Islet precursor cell (in vitro differentiated cells): ENCODE measurements at regions not wholly inside any gene's neighbourhood (a gene's known extent, or its start where the extent isn't known, plus 50 kb on each side); places are given as distances from the start of the nearest gene placed in this dataset.

ENCODE experiments used
- DNase-seq: peaks from one replicate; pipeline ENCODE4 v3.0.0-alpha.2; 2018

- no peak for DNase-seq
Measured at GRCh38 chr1:168875831-168876230, 146.8 kb upstream of the DPT start.

GRCh38 chr1:168876830-168877229 is 147.8 kb upstream of the DPT start:
- no peak for DNase-seq

- no peak for DNase-seq
Measured at GRCh38 chr1:168879896-168880734, 151.1 kb upstream of the DPT start.

- DNase-seq, result no peak
Measured at GRCh38 chr1:168881656-168882260, 152.8 kb upstream of the DPT start.

- DNase-seq, result no peak
Measured at GRCh38 chr1:168887381-168887780, 158.4 kb upstream of the DPT start.

- no peak for DNase-seq
Measured at GRCh38 chr1:168888418-168888817, 159.4 kb upstream of the DPT start.

GRCh38 chr1:168892931-168893330 is 163.9 kb upstream of the DPT start:
- no peak for DNase-seq

GRCh38 chr1:168893359-168893801 is 164.4 kb upstream of the DPT start:
- DNase-seq, result no peak

- no peak for DNase-seq
Measured at GRCh38 chr1:168894397-168894903, 165.4 kb upstream of the DPT start.

GRCh38 chr1:168897249-168897648 is 168.2 kb upstream of the DPT start:
- DNase-seq, result no peak

- no peak for DNase-seq
Measured at GRCh38 chr1:168903237-168903830, 174.3 kb upstream of the DPT start.

GRCh38 chr1:168905633-168906032 is 176.6 kb upstream of the DPT start:
- no peak for DNase-seq

GRCh38 chr1:168906367-168906766 is 177.4 kb upstream of the DPT start:
- DNase-seq, result no peak

- no peak for DNase-seq
Measured at GRCh38 chr1:168907053-168907452, 178.0 kb upstream of the DPT start.

GRCh38 chr1:168907786-168908348 is 178.9 kb upstream of the DPT start:
- DNase-seq, result no peak

- no peak for DNase-seq
Measured at GRCh38 chr1:168910403-168910802, 181.4 kb upstream of the DPT start.

- no peak for DNase-seq
Measured at GRCh38 chr1:168911370-168911769, 182.4 kb upstream of the DPT start.

- no peak for DNase-seq
Measured at GRCh38 chr1:168913711-168914463, 184.9 kb upstream of the DPT start.

- DNase-seq, result no peak
Measured at GRCh38 chr1:168917309-168917708, 188.3 kb upstream of the DPT start.

GRCh38 chr1:168917796-168918195 is 188.7 kb upstream of the ATP1B1 start:
- no peak for DNase-seq

- no peak for DNase-seq
Measured at GRCh38 chr1:168918860-168919741, 187.4 kb upstream of the ATP1B1 start.
